Activated T-cell treated with anti-CD3 and anti-CD28 coated beads, Interleukin-2, amount 50 U/mL, for 24 hours (primary cell): ENCODE measurements at regions not wholly inside any gene's neighbourhood (a gene's known extent, or its start where the extent isn't known, plus 50 kb on each side); places are given as distances from the start of the nearest gene placed in this dataset.
"Not testable (repeated sequence)": the region's sequence is repeated elsewhere in the genome, so short reads cannot be mapped to it uniquely, and the experiment has no call there.

ENCODE experiments used
- DNase-seq: peaks from one replicate; pipeline ENCODE4 v3.0.0-alpha.2; 2020
- H3K27ac Mint-ChIP-seq: 2 replicates; pipeline ENCODE4 v1.8.0; 2020; ENCODE audit warnings: mild to moderate bottlenecking, mixed read lengths
- H3K27me3 Mint-ChIP-seq: 2 replicates; pipeline ENCODE4 v1.8.0; 2020; ENCODE audit warnings: mixed read lengths
- H3K36me3 Mint-ChIP-seq: 2 replicates; pipeline ENCODE4 v1.8.0; 2020; ENCODE audit warnings: low read depth, mixed read lengths
- H3K4me1 Mint-ChIP-seq: 2 replicates; pipeline ENCODE4 v1.8.0; 2020; ENCODE audit warnings: low read depth, mixed read lengths
- H3K4me3 Mint-ChIP-seq: 2 replicates; pipeline ENCODE4 v1.8.0; 2020; ENCODE audit warnings: mild to moderate bottlenecking, moderate library complexity, mixed read lengths
- H3K9me3 Mint-ChIP-seq: 2 replicates; pipeline ENCODE4 v1.8.0; 2020; ENCODE audit warnings: mixed read lengths

GRCh38 chrX:1700757-1701156 lies 85.9 kb downstream of the ASMT start:
- peaks cover 16% of the 10 kb centered on the region for H3K9me3 Mint-ChIP-seq
- no peaks in the 10 kb centered on the region for H3K27me3 Mint-ChIP-seq
- no peak overlapping the region for H3K4me3 Mint-ChIP-seq
- H3K36me3 Mint-ChIP-seq, result peaks cover 9% of the 10 kb centered on the region
- no peak overlapping the region for H3K27ac Mint-ChIP-seq
- H3K4me1 Mint-ChIP-seq, result no peaks in the 10 kb centered on the region
- DNase-seq, result no peak

- H3K27ac Mint-ChIP-seq, H3K4me3 Mint-ChIP-seq, H3K27me3 Mint-ChIP-seq, DNase-seq, H3K36me3 Mint-ChIP-seq, H3K4me1 Mint-ChIP-seq: not testable (repeated sequence)
- peaks cover 11% of the 10 kb centered on the region for H3K9me3 Mint-ChIP-seq
These were observed 86.6 kb downstream of the ASMT start for GRCh38 chrX:1701396-1701901.

- not testable (repeated sequence) for H3K27me3 Mint-ChIP-seq, H3K27ac Mint-ChIP-seq, H3K4me1 Mint-ChIP-seq, DNase-seq, H3K4me3 Mint-ChIP-seq, H3K36me3 Mint-ChIP-seq
- peaks cover 10% of the 10 kb centered on the region for H3K9me3 Mint-ChIP-seq
These were observed 87.3 kb downstream of the ASMT start for GRCh38 chrX:1702142-1702541.

DNA sequence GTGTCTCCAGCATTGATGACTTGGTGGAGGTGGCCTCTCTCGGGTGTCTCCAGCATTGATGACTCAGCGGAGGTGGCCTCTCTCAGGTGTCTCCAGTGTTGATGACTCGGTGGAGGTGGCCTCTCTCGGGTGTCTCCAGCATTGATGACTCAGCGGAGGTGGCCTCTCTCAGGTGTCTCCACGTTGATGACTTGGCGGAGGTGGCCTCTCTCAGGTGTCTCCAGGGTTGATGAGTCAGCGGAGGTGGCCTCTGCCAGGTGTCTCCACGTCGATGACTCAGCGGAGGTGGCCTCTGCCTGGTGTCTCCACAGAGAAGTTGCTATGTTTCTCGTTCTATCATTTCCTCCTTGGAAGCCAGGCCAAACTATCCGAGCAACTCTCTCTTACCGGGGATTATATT lies 87.7 kb downstream of the ASMT start:
- H3K36me3 Mint-ChIP-seq, H3K4me1 Mint-ChIP-seq, H3K27ac Mint-ChIP-seq, DNase-seq, H3K27me3 Mint-ChIP-seq, H3K4me3 Mint-ChIP-seq: not testable (repeated sequence)
- H3K9me3 Mint-ChIP-seq, result peaks cover 10% of the 10 kb centered on the region

GRCh38 chrX:1709277-1709676 lies 94.4 kb downstream of the ASMT start:
- H3K4me3 Mint-ChIP-seq, H3K27ac Mint-ChIP-seq, H3K27me3 Mint-ChIP-seq, H3K9me3 Mint-ChIP-seq, H3K4me1 Mint-ChIP-seq, DNase-seq: not testable (repeated sequence)
- H3K36me3 Mint-ChIP-seq, result peaks cover 11% of the 10 kb centered on the region

DNA sequence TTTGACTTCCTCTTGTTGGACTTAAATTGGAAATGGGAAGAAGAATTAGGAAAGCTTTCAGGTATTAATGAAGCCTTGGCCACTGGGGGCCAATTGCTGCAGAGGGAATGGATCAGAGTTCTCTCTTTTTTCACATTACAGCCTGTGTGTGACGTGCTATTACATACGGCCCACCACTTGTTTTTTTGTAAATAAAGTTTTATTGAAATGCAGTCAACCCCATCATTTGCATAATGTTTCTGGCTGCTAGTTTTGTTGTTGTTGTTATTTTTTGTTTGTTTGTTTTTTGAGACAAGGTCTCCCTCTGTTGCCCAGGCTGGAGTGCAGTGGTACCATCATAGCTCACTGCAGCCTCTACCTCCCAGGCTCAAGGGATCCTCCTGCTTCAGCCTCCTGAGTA lies 98.4 kb downstream of the ASMT start:
- DNase-seq, result no peak
- Mint-ChIP-seq H3K4me1 (no peaks in the 10 kb centered on the region), H3K27me3 (no peaks in the 10 kb centered on the region), H3K9me3 (no peaks in the 10 kb centered on the region), H3K4me3 (no peak overlapping the region), H3K36me3 (peaks cover 14% of the 10 kb centered on the region), H3K27ac (no peak overlapping the region)

GRCh38 chrX:1717373-1717772 lies 102.5 kb downstream of the ASMT start:
- Mint-ChIP-seq H3K4me1 (no peaks in the 10 kb centered on the region), H3K27ac (no peak overlapping the region), H3K36me3 (peaks cover 14% of the 10 kb centered on the region), H3K27me3 (no peaks in the 10 kb centered on the region), H3K4me3 (no peak overlapping the region), H3K9me3 (peaks cover 2% of the 10 kb centered on the region)
- DNase-seq, result no peak

GRCh38 chrX:1719270-1719669 lies 104.4 kb downstream of the ASMT start:
- H3K9me3 Mint-ChIP-seq, result peaks cover 2% of the 10 kb centered on the region
- no peak overlapping the region for H3K27ac Mint-ChIP-seq
- peaks cover 3% of the 10 kb centered on the region for H3K36me3 Mint-ChIP-seq
- H3K27me3 Mint-ChIP-seq, result no peaks in the 10 kb centered on the region
- H3K4me1 Mint-ChIP-seq, result no peaks in the 10 kb centered on the region
- no peak overlapping the region for H3K4me3 Mint-ChIP-seq
- DNase-seq, result no peak

DNA sequence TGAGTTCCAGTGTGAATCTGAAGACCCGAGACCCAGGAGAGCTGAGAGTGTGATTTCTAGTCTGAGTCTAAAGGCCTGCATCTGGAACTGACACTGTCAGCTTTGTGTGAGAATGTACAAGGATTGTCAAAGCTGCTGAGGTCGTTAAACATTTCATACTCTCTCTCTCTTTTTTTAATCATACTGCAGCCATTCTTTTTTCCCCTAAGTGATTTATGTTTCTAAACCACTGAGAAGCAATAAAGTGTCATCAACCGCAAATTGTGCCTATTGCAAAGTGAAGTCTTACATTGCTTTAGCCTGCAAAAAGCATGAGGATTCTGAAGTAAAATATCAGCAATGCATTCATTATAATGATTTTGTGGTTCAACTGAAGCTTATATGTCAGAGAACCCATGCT lies 106.0 kb downstream of the ASMT start:
- peaks cover 3% of the 10 kb centered on the region for H3K36me3 Mint-ChIP-seq
- H3K27me3 Mint-ChIP-seq, result no peaks in the 10 kb centered on the region
- no peak overlapping the region for H3K27ac Mint-ChIP-seq
- no peak overlapping the region for H3K4me3 Mint-ChIP-seq
- DNase-seq, result no peak
- H3K4me1 Mint-ChIP-seq, result no peaks in the 10 kb centered on the region
- H3K9me3 Mint-ChIP-seq, result peaks cover 2% of the 10 kb centered on the region

GRCh38 chrX:1725472-1725871 lies 110.6 kb downstream of the ASMT start:
- Mint-ChIP-seq H3K27ac (no peak overlapping the region), H3K4me1 (no peaks in the 10 kb centered on the region), H3K36me3 (peaks cover 19% of the 10 kb centered on the region), H3K27me3 (no peaks in the 10 kb centered on the region), H3K9me3 (peaks cover 5% of the 10 kb centered on the region), H3K4me3 (no peak overlapping the region)
- no peak for DNase-seq

GRCh38 chrX:1727531-1728027 lies 112.7 kb downstream of the ASMT start:
- H3K4me3 Mint-ChIP-seq, result no peak overlapping the region
- no peaks in the 10 kb centered on the region for H3K4me1 Mint-ChIP-seq
- peaks cover 20% of the 10 kb centered on the region for H3K36me3 Mint-ChIP-seq
- H3K27ac Mint-ChIP-seq, result no peak overlapping the region
- H3K27me3 Mint-ChIP-seq, result no peaks in the 10 kb centered on the region
- peaks cover 4% of the 10 kb centered on the region for H3K9me3 Mint-ChIP-seq
- DNase-seq, result no peak

- H3K36me3 Mint-ChIP-seq, result peaks cover 11% of the 10 kb centered on the region
- no peaks in the 10 kb centered on the region for H3K4me1 Mint-ChIP-seq
- H3K27me3 Mint-ChIP-seq, result no peaks in the 10 kb centered on the region
- H3K9me3 Mint-ChIP-seq, result no peaks in the 10 kb centered on the region
- no peak overlapping the region for H3K4me3 Mint-ChIP-seq
- no peak for DNase-seq
- no peak overlapping the region for H3K27ac Mint-ChIP-seq
These were observed 119.9 kb downstream of the ASMT start for GRCh38 chrX:1734806-1735205.

GRCh38 chrX:1741816-1742394 lies 127.0 kb downstream of the ASMT start:
- Mint-ChIP-seq H3K4me1 (no peaks in the 10 kb centered on the region), H3K27me3 (no peaks in the 10 kb centered on the region), H3K27ac (no peak overlapping the region), H3K36me3 (peaks cover 51% of the 10 kb centered on the region), H3K4me3 (no peak overlapping the region), H3K9me3 (peaks cover 24% of the 10 kb centered on the region)
- no peak for DNase-seq

GRCh38 chrX:1743105-1743504 lies 128.2 kb downstream of the ASMT start:
- H3K27me3 Mint-ChIP-seq, result no peaks in the 10 kb centered on the region
- H3K36me3 Mint-ChIP-seq, result peaks cover 59% of the 10 kb centered on the region
- H3K4me3 Mint-ChIP-seq, result no peak overlapping the region
- H3K4me1 Mint-ChIP-seq, result no peaks in the 10 kb centered on the region
- no peak for DNase-seq
- H3K27ac Mint-ChIP-seq, result no peak overlapping the region
- H3K9me3 Mint-ChIP-seq, result peaks cover 26% of the 10 kb centered on the region

DNA sequence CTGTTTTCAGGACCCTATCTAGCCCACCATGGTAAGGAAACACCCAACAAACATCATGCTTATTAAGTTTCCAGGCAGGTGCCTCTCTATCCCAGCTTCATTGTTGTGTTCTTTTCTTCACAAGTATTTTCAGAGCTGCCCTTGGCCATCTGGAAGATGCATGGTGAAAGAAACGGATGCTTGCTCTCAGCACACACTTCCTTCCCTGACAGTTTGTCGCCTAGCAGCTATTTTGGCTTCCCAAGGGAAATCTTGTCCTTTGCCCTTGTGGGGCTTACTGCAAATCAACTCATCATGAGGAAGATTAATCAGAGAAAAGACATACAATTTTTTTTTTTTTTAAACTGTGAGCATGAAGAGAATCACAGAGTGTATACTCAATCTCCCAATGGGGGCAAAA lies 128.8 kb downstream of the ASMT start:
- H3K36me3 Mint-ChIP-seq, result peaks cover 63% of the 10 kb centered on the region
- peaks cover 30% of the 10 kb centered on the region for H3K9me3 Mint-ChIP-seq
- H3K27me3 Mint-ChIP-seq, result no peaks in the 10 kb centered on the region
- DNase-seq, result no peak
- H3K27ac Mint-ChIP-seq, result no peak overlapping the region
- no peak overlapping the region for H3K4me3 Mint-ChIP-seq
- H3K4me1 Mint-ChIP-seq, result no peaks in the 10 kb centered on the region

- Mint-ChIP-seq H3K4me3 (no peak overlapping the region), H3K27ac (no peak overlapping the region), H3K27me3 (no peaks in the 10 kb centered on the region), H3K9me3 (peaks cover 36% of the 10 kb centered on the region), H3K36me3 (peaks cover 51% of the 10 kb centered on the region), H3K4me1 (no peaks in the 10 kb centered on the region)
- DNase-seq, result no peak
These were observed 133.5 kb downstream of the ASMT start for GRCh38 chrX:1748408-1748807.
